ENCODE measurements at regions not wholly inside any gene's neighbourhood (a gene's known extent, or its start where the extent isn't known, plus 50 kb on each side); places are given as distances from the start of the nearest gene placed in this dataset.

DNA sequence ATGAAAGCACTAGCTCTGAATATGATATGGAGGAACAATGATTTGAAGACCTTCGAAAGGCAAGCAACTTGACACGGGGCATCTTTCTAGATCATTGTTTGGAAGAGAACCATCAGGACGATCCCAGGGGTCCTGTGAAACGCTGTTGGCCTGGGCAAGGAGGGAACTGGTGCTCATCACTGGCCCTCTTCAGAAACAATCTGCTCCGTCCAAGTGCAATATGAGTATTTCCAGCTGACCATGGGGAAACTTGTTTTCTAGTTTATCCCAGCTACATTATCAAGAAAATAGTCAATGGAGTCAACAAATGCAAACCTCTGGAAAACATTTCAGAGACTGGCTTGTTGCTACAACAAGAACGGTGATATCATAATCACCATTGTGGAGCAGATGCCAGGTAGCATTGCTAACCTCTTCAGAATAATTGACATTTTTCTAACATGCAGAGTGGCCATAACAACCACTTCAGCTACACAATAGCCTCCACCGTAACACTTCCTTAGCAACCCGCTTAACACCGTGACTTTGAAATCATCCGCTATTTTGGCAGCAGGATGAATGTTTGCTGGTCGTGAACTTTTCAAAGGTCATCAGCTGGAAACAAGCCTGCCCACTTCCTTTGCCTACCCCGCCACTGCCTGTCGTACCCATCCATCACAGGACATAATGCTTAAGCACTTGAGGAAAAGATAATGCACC is 112.0 kb upstream of the PDE10A start:
- TF ChIP-seq EZH2 (IDR thresholded peaks at IDR 0.05; ENCODE audit: borderline replicate concordance, low read depth, low read length, poor library complexity, severe bottlenecking): no peak
- TF ChIP-seq, protein P1, sequence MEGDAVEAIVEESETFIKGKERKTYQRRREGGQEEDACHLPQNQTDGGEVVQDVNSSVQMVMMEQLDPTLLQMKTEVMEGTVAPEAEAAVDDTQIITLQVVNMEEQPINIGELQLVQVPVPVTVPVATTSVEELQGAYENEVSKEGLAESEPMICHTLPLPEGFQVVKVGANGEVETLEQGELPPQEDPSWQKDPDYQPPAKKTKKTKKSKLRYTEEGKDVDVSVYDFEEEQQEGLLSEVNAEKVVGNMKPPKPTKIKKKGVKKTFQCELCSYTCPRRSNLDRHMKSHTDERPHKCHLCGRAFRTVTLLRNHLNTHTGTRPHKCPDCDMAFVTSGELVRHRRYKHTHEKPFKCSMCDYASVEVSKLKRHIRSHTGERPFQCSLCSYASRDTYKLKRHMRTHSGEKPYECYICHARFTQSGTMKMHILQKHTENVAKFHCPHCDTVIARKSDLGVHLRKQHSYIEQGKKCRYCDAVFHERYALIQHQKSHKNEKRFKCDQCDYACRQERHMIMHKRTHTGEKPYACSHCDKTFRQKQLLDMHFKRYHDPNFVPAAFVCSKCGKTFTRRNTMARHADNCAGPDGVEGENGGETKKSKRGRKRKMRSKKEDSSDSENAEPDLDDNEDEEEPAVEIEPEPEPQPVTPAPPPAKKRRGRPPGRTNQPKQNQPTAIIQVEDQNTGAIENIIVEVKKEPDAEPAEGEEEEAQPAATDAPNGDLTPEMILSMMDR (conservative IDR thresholded peaks at IDR 0.05; ENCODE audit: low read depth, low read length): no peak

All from A673 (cell line).